ENCODE measurements at regions not wholly inside any gene's neighbourhood (a gene's known extent, or its start where the extent isn't known, plus 50 kb on each side); places are given as distances from the start of the nearest gene placed in this dataset.

GRCh38 chr18:72674710-72675109, 130.6 kb upstream of the CBLN2 start:
- no peaks in the 10 kb centered on the region for H3K27me3 ChIP-seq (ENCODE audit: control insufficient read depth in 1 of 2, insufficient read depth in 2 of 2, low read length in 2 of 2)
- no peaks in the 10 kb centered on the region for H3K4me1 ChIP-seq (ENCODE audit: insufficient read depth, low read length)
- Mint-ChIP-seq H3K4me3 (no peak overlapping the region), H3K4me1 (ENCODE audit: low read depth) (no peaks in the 10 kb centered on the region), H3K36me3 (ENCODE audit: low read depth) (no peaks in the 10 kb centered on the region), H3K27ac (no peak overlapping the region), H3K9me3 (no peaks in the 10 kb centered on the region), H3K27me3 (peaks cover 11% of the 10 kb centered on the region)
- ATAC-seq (ENCODE audit: poor library complexity): no peak
- TF ChIP-seq CTCF (IDR thresholded peaks at IDR 0.05): no peak
- CTCF ChIA-PET: no interaction called here
- intact Hi-C loops (cut with DNase I, micrococcal nuclease): no loop called here
- H3K9me3 ChIP-seq (ENCODE audit: control insufficient read depth in 1 of 2, insufficient read depth in 1 of 2, low read length in 2 of 2): peaks cover 0 to 8% of the 10 kb centered on the region in 2 experiments
- H3K4me3 ChIP-seq (ENCODE audit: low read length): no peak overlapping the region
- no peak overlapping the region for H3K27ac ChIP-seq (ENCODE audit: low read depth in 1 of 2, low read length in 2 of 2)
- DNase-seq: no peak
- no peaks in the 10 kb centered on the region for H3K36me3 ChIP-seq (ENCODE audit: insufficient read depth, low read length)
- POLR2A ChIA-PET: no interaction called here

DNA sequence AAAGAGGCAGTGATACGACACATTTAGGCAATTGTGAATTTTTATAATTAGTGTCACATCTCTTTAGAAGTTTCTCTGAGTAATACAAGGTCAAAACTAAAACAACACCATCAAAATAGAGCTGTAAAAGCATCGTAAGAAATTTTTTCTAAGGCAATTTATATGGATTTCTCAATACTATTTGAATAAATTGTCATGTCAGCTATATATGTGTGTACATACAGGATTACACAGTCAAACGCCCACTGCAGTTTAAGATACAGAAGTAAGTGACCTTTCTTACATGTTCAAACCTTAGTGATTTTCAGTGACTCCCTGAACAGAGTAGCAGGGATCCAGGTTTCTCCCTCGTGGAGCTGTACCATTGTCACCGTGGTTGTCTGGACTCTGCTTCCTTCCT, 129.1 kb upstream of the CBLN2 start:
- ChIA-PET CTCF (no interaction called here), POLR2A (no interaction called here)
- Mint-ChIP-seq H3K27ac (no peak overlapping the region), H3K4me1 (ENCODE audit: low read depth) (no peaks in the 10 kb centered on the region), H3K4me3 (no peak overlapping the region), H3K36me3 (ENCODE audit: low read depth) (no peaks in the 10 kb centered on the region), H3K27me3 (peaks cover 11% of the 10 kb centered on the region), H3K9me3 (no peaks in the 10 kb centered on the region)
- no peaks in the 10 kb centered on the region for H3K36me3 ChIP-seq (ENCODE audit: insufficient read depth, low read length)
- no peak for DNase-seq
- H3K4me3 ChIP-seq (ENCODE audit: low read length): no peak overlapping the region
- intact Hi-C loops (cut with DNase I, micrococcal nuclease): no loop called here
- no peak for TF ChIP-seq CTCF (IDR thresholded peaks at IDR 0.05)
- no peaks in the 10 kb centered on the region for H3K27me3 ChIP-seq (ENCODE audit: control insufficient read depth in 1 of 2, insufficient read depth in 2 of 2, low read length in 2 of 2)
- H3K27ac ChIP-seq (ENCODE audit: low read depth in 1 of 2, low read length in 2 of 2): no peak overlapping the region
- H3K9me3 ChIP-seq (ENCODE audit: control insufficient read depth in 1 of 2, insufficient read depth in 1 of 2, low read length in 2 of 2): peaks cover 0 to 8% of the 10 kb centered on the region in 2 experiments
- ATAC-seq (ENCODE audit: poor library complexity): no peak
- no peaks in the 10 kb centered on the region for H3K4me1 ChIP-seq (ENCODE audit: insufficient read depth, low read length)

DNA sequence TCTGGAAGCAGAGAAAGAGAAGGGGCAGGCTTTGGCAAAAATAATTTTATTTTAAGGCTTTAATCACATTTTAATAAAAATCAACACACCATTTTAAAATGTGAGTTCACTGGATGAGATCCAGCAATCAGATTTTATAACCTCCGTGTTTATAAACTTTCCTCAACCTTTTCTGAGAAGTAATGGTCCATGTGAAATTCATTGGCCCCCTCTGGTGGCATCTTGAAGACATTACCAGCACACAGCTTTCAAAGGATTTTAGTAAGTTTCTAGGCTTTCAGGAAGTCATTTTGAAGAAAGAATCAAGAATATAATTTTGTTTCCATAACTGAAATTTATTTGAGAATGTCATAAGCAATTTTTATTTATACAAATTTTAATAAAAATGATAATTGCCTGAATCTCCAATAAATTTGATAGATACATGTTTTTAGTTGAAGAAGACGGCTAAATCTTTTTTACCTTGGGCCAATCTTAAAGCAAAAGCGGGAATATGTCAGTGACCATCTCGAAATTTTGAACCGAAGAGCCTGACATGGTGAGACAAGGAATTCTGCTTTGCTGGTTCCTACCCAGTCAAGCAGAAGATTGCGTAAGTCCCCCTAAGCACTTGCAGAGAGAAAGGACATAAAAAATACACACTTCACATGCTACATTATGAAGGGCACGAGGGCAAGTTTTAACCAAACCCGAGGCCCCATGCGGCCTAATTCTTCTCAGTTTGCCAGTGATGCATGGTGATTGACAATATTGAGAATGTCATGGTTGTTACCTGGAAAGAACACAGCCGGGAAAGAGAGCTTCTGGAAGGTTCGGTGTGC, 128.4 kb upstream of the CBLN2 start:
- ATAC-seq (ENCODE audit: poor library complexity): no peak
- H3K9me3 ChIP-seq (ENCODE audit: control insufficient read depth in 1 of 2, insufficient read depth in 1 of 2, low read length in 2 of 2): peaks cover 0 to 14% of the 10 kb centered on the region in 2 experiments
- peak; percentile 47 for TF ChIP-seq CTCF (IDR thresholded peaks at IDR 0.05)
- no peaks in the 10 kb centered on the region for H3K36me3 Mint-ChIP-seq (ENCODE audit: low read depth)
- no peak overlapping the region for H3K4me3 ChIP-seq (ENCODE audit: low read length)
- POLR2A ChIA-PET: no interaction called here
- H3K27me3 Mint-ChIP-seq: peaks cover 11% of the 10 kb centered on the region
- H3K4me3 Mint-ChIP-seq: no peak overlapping the region
- H3K27ac ChIP-seq (ENCODE audit: low read depth in 1 of 2, low read length in 2 of 2): no peak overlapping the region
- no peaks in the 10 kb centered on the region for H3K4me1 Mint-ChIP-seq (ENCODE audit: low read depth)
- H3K9me3 Mint-ChIP-seq: no peaks in the 10 kb centered on the region
- H3K36me3 ChIP-seq (ENCODE audit: insufficient read depth, low read length): no peaks in the 10 kb centered on the region
- peak in 2 of 14 experiments; percentile 4 to 15 for DNase-seq
- no peaks in the 10 kb centered on the region for H3K4me1 ChIP-seq (ENCODE audit: insufficient read depth, low read length)
- H3K27me3 ChIP-seq (ENCODE audit: control insufficient read depth in 1 of 2, insufficient read depth in 2 of 2, low read length in 2 of 2): no peaks in the 10 kb centered on the region
- CTCF ChIA-PET: no interaction called here
- no peak overlapping the region for H3K27ac Mint-ChIP-seq
- intact Hi-C loops (cut with DNase I, micrococcal nuclease): no loop called here
